ENCODE measurements at regions not wholly inside any gene's neighbourhood (a gene's known extent, or its start where the extent isn't known, plus 50 kb on each side); places are given as distances from the start of the nearest gene placed in this dataset.

- DNase-seq (ENCODE audit: low spot score) = no peak
- no peak for TF ChIP-seq CTCF (IDR thresholded peaks at IDR 0.05; ENCODE audit: borderline replicate concordance, control extremely low read depth, extremely low read depth, insufficient read depth, missing control alignments)
- in situ Hi-C loops (cut with MboI; ENCODE audit: low sequenced_read_pairs, unreplicated experiment) = no loop called here
Observed at GRCh38 chr13:33445476-33445875, 159.9 kb upstream of the STARD13 start.

DNA sequence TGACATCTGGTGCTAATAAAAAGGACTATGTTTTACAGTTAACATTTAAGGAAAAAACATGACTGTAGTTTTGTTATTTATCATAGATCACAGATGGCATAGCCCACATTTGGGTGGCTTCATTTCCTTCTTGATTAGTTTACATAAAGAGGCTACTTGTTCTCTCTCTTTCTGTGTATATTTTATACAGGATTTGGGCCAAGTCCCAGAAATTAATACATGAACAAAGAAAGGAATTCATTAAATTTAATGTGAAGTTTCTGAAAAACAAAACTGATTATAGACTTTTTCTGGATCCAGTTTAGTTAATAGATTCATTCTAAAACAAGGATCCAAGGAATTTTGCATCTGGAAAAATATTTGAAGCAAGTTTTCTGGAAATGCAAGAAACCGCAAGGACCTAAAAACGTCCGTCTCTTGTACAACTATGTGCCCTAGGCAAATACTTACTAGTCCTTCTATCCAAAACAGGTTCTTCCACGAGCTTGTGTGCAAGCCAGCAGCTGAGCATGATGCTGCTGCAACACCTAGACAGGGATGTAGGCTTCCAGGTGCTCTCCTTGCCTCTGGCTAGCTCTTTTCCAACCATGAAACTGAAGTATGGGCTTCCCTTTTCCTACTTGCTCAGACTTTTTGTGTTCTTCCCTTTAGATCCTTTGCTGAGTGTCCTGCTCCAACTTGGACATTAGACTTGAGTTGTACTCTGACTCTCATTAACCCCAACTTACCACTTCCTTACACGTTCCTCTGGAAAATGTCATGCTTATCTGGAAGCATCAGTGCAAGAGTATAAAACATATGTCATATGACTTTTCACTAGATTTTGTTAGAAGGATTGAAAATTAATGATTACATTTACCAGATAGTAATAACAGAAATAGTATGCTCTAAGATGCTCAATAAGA is 161.5 kb upstream of the STARD13 start:
- in situ Hi-C loops (cut with MboI; ENCODE audit: low sequenced_read_pairs, unreplicated experiment) = no loop called here
- no peak for TF ChIP-seq CTCF (IDR thresholded peaks at IDR 0.05; ENCODE audit: borderline replicate concordance, control extremely low read depth, extremely low read depth, insufficient read depth, missing control alignments)
- DNase-seq (ENCODE audit: low spot score) = no peak

GRCh38 chr13:33448889-33449288 is 163.3 kb upstream of the STARD13 start:
- in situ Hi-C loops (cut with MboI; ENCODE audit: low sequenced_read_pairs, unreplicated experiment) = no loop called here
- no peak for DNase-seq (ENCODE audit: low spot score)
- TF ChIP-seq CTCF (IDR thresholded peaks at IDR 0.05; ENCODE audit: borderline replicate concordance, control extremely low read depth, extremely low read depth, insufficient read depth, missing control alignments) = no peak

DNA sequence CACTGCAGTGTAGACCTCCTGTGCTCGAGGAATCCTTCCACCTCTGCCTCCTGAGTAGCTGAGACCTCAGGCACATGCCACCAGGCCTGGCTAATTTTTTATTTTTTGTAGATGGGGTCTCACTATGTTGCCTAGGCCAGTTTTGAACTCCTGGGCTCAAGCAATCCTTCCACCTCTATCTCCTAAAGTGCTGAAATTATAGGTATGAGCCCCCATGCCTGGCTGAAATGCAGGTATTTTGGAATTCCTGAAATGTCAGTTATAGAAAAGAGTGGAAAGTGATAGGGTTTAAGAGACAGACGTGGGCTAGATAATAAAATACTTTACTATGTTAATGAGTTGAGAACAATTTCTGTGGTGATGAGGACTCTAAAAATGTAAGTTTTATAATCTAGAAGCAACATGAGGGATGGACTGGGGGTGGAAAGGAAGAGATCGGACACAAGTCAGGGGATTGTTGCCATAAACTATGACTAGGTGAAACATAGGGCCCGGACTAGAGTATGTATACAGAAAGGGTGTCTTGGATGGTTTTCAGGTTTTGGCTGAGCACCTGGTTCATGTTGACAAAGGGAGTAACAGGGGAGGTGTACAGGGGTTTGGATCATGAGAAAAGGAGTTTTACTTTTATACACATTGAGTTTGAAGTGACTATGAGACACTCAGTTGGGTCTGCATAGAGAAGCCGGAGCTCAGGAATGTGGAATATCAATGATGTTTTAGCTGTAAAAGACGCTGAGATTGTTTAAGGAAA is 165.6 kb upstream of the STARD13 start:
- DNase-seq (ENCODE audit: low spot score) = no peak
- TF ChIP-seq CTCF (IDR thresholded peaks at IDR 0.05; ENCODE audit: borderline replicate concordance, control extremely low read depth, extremely low read depth, insufficient read depth, missing control alignments) = no peak
- in situ Hi-C loops (cut with MboI; ENCODE audit: low sequenced_read_pairs, unreplicated experiment) = no loop called here

DNA sequence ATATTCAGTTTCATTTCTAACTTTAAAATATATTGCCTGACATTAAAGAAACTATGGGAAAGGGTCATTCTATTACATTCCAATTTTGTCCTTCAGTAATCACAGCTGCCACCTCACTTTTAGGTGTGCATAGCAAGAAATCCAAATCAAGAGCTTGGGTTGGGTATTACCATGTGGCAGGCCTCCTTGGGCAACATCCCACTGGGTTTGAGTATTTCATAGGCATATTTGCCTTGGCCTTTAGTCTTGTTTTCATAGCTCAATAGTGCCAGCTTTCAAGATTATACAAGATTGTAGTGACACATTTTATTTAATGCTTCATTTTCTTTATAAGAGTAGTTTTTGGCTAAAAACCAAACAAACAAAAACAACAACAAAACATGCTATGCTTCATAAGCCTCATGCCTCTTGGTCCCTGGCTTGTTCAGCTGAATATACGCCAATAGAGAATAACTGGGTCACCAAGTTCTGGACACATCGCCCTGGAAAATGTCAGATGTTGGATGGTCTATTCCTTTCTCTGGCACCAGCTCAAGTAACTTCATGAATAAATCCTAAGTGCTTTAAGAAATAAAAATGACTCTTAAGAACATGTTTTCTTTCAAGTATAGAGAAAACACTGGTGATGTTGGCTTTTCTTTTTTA is 167.4 kb upstream of the STARD13 start:
- in situ Hi-C loops (cut with MboI; ENCODE audit: low sequenced_read_pairs, unreplicated experiment) = no loop called here
- no peak for TF ChIP-seq CTCF (IDR thresholded peaks at IDR 0.05; ENCODE audit: borderline replicate concordance, control extremely low read depth, extremely low read depth, insufficient read depth, missing control alignments)
- no peak for DNase-seq (ENCODE audit: low spot score)

GRCh38 chr13:33453936-33454335 is 168.4 kb upstream of the STARD13 start:
- DNase-seq (ENCODE audit: low spot score) = no peak
- in situ Hi-C loops (cut with MboI; ENCODE audit: low sequenced_read_pairs, unreplicated experiment) = no loop called here
- TF ChIP-seq CTCF (IDR thresholded peaks at IDR 0.05; ENCODE audit: borderline replicate concordance, control extremely low read depth, extremely low read depth, insufficient read depth, missing control alignments) = no peak

All from GM13976 (cell line).